K562 (cell line): ENCODE measurements at regions not wholly inside any gene's neighbourhood (a gene's known extent, or its start where the extent isn't known, plus 50 kb on each side); places are given as distances from the start of the nearest gene placed in this dataset.

Experiments
- ATAC-seq: fragments of 200-7000 bp; cut with Tn5 transposase; 3 replicates; pipeline ENCODE4 v1.9.1; 2020; ENCODE audit warnings: moderate library complexity
- BruUV-seq: library from RNA; stranded (reverse); fragments of 400-500 nt; replicated peaks from 2 replicates; lab custom pipeline; 2021; lab: Mats Ljungman, UMichigan
- CTCF ChIA-PET: fragments of 300-600 bp; formaldehyde crosslinking; extraction: SDS; loops from one replicate; lab custom pipeline; 2021; ENCODE audit warnings: low intra/inter-chr PET ratio; lab: Yijun Ruan, JAX
- POLR2A ChIA-PET: fragments of 300-600, 350-650 bp; sonication (Branson Sonifier 250); formaldehyde crosslinking; extraction: SDS; loops from one replicate; lab custom pipeline; 2021; ENCODE audit warnings: antibody characterized with exemption, inconsistent platforms; lab: Yijun Ruan, JAX
- DNase-seq, 4 experiments: peaks; one replicate each; pipeline versions ENCODE4 v3.0.0 to v3.0.0-alpha.2; 2011 to 2018; ENCODE audit warnings: low spot score in 3 of 4, mixed read lengths in 3 of 4; ENCODE audit errors: extremely low read depth in 1 of 4
- FAIRE-seq: peaks from 2 replicates; lab custom pipeline; 2011; peaks lifted over from hg19 to GRCh38; lab: Jason Lieb, UNC
- H2AFZ ChIP-seq: 2 replicates; pipeline ENCODE4 v1.6.0; 2011; ENCODE audit warnings: low read depth, low read length, control low read depth, inconsistent platforms
- H3K27ac ChIP-seq: fragments of 200-600 bp; 3 replicates; pipeline ENCODE4 v1.8.0; 2011; ENCODE audit warnings: low read depth, mild to moderate bottlenecking, control low read depth, inconsistent platforms, low read length, moderate library complexity, mixed read lengths; ENCODE audit errors: extremely low read depth
- H3K27me3 ChIP-seq, 2 experiments: fragments of 300-600 bp in 1 of 2; 2 replicates in 1 of 2; 3 replicates in 1 of 2; pipeline versions ENCODE4 v1.6.0 to v1.8.0; 2011; ENCODE audit warnings: inconsistent platforms in 2 of 2, low read length in 2 of 2, mild to moderate bottlenecking in 1 of 2, mixed read lengths in 1 of 2, moderate library complexity in 1 of 2; ENCODE audit not compliant: control insufficient read depth in 2 of 2, insufficient read depth in 2 of 2
- H3K36me3 ChIP-seq: fragments of 300-600 bp; 3 replicates; pipeline ENCODE4 v1.8.0; 2011; ENCODE audit warnings: mild to moderate bottlenecking, low read length, inconsistent platforms; ENCODE audit not compliant: control insufficient read depth, insufficient read depth
- H3K4me1 ChIP-seq, 2 experiments: fragments of 200-600 bp in 1 of 2; replicated peaks in 1 of 2; 2 replicates in 1 of 2; 3 replicates in 1 of 2; pipeline versions ENCODE4 v1.5.1 to v1.8.0; 2011; ENCODE audit warnings: inconsistent platforms in 2 of 2, low read length in 2 of 2, mild to moderate bottlenecking in 1 of 2, mixed read lengths in 1 of 2, moderate library complexity in 1 of 2; ENCODE audit not compliant: control insufficient read depth in 2 of 2, insufficient read depth in 2 of 2
- H3K4me2 ChIP-seq: 2 replicates; pipeline ENCODE4 v1.6.1; 2011; ENCODE audit warnings: low read length, control low read depth, inconsistent platforms, mixed read lengths; ENCODE audit not compliant: insufficient read depth
- H3K4me3 ChIP-seq: fragments of 200-600 bp; sonication (generic), shearing (Covaris generic); 2 replicates; pipeline ENCODE4 v1.5.1; 2016; ENCODE audit warnings: control low read depth, inconsistent platforms
- H3K79me2 ChIP-seq: fragments of 200-600 bp; 3 replicates; pipeline ENCODE4 v1.8.0; 2011; ENCODE audit warnings: low read length, inconsistent platforms; ENCODE audit not compliant: control insufficient read depth, insufficient read depth
- H3K9ac ChIP-seq, 2 experiments: 2 replicates each; pipeline versions ENCODE4 v1.6.0 to v1.6.1; 2011; ENCODE audit warnings: low read depth in 2 of 2, low read length in 2 of 2, control low read depth in 1 of 2, inconsistent platforms in 1 of 2, mild to moderate bottlenecking in 1 of 2, mixed read lengths in 1 of 2; ENCODE audit not compliant: insufficient read depth in 1 of 2
- H3K9me1 ChIP-seq: one replicate; pipeline ENCODE4 v1.6.0; 2011; ENCODE audit warnings: inconsistent platforms, mild to moderate bottlenecking, low read length, moderate library complexity; ENCODE audit not compliant: control insufficient read depth, insufficient read depth
- H3K9me3 ChIP-seq: replicated peaks from 2 replicates; pipeline ENCODE4 v1.5.1; 2011; ENCODE audit warnings: low read depth, low read length, inconsistent platforms; ENCODE audit not compliant: control insufficient read depth, insufficient read depth
- H4K20me1 ChIP-seq: replicated peaks from 2 replicates; pipeline ENCODE4 v1.6.1; 2011; ENCODE audit warnings: low read length, inconsistent platforms, mixed read lengths; ENCODE audit not compliant: control insufficient read depth, insufficient read depth
- HSF4 ChIP-seq: fragments of 250-450 bp; sonication (Bioruptor Pico); IDR thresholded peaks from 2 replicates; pipeline ENCODE4 v2.1.2; 2022; ENCODE audit warnings: mild to moderate bottlenecking, moderate library complexity, borderline replicate concordance
- MEIS2 ChIP-seq: fragments of 450-650 bp; IDR thresholded peaks from 2 replicates; pipeline ENCODE4 v1.6.1; 2014; ENCODE audit warnings: mild to moderate bottlenecking; ENCODE audit not compliant: partially characterized antibody
- POLR2B ChIP-seq: fragments of 450-650 bp; IDR thresholded peaks from 2 replicates; pipeline ENCODE4 v1.6.1; 2018; ENCODE audit warnings: low read depth; ENCODE audit not compliant: partially characterized antibody
- RB1 ChIP-seq: fragments of 450-650 bp; IDR thresholded peaks from 2 replicates; pipeline ENCODE4 v1.6.1; 2017; ENCODE audit warnings: low read depth, mild to moderate bottlenecking
- RCOR1 ChIP-seq, 2 experiments: IDR thresholded peaks; 2 replicates each; pipeline ENCODE4 v1.6.1; 2012; ENCODE audit warnings: low read depth in 2 of 2, low read length in 2 of 2, borderline replicate concordance in 1 of 2, improper control_type of control experiment in 1 of 2
- SOX6 ChIP-seq: fragments of 450-650 bp; IDR thresholded peaks from 2 replicates; pipeline ENCODE4 v1.6.1; 2014; ENCODE audit warnings: mild to moderate bottlenecking
- ZFP36 ChIP-seq: fragments of 150-350 bp; IDR thresholded peaks from 2 replicates; pipeline ENCODE4 v1.6.1; 2018; ENCODE audit warnings: low read length, low read depth; ENCODE audit not compliant: partially characterized antibody
- ZKSCAN8 ChIP-seq: fragments of 200-800 bp; sonication (Bioruptor generic); IDR thresholded peaks from 2 replicates; pipeline ENCODE4 v1.6.1; 2016; ENCODE audit warnings: missing genetic modification characterization, missing compliant biosample characterization
- ZNF778 ChIP-seq: fragments of 450-650 bp; formaldehyde crosslinking; IDR thresholded peaks from 2 replicates; pipeline ENCODE4 v1.4.0; 2020; ENCODE audit warnings: mild to moderate bottlenecking, moderate library complexity
- ZZZ3 ChIP-seq: fragments of 450-650 bp; IDR thresholded peaks from 2 replicates; pipeline ENCODE4 v1.6.1; 2016; ENCODE audit warnings: antibody characterized with exemption, mild to moderate bottlenecking, moderate library complexity
- WGBS: fragments of 100-300 bp; shearing (Covaris generic); methylation state at CpG from one replicate; pipeline ENCODE4 v1.1.6; 2016; ENCODE audit warnings: low coverage, mixed read lengths; ENCODE audit not compliant: insufficient coverage; ENCODE audit errors: missing lambda C conversion rate; 5-methylcytosine and 5-hydroxymethylcytosine counted together
- in situ Hi-C: fragments of 300-500 bp; cut with MboI; formaldehyde crosslinking; loops from 4 replicates; pipeline ENCODE4 v1.15.0; 2018; ENCODE audit warnings: inconsistent platforms, mixed read lengths
- intact Hi-C: fragments of 100-400 bp; cut with micrococcal nuclease; formaldehyde crosslinking; loops from 2 replicates; pipeline ENCODE4 v1.14.2; 2022
- TF ChIP-seq, protein P1 (sequence below): fragments of 450-650 bp; IDR thresholded peaks from 2 replicates; pipeline ENCODE4 v1.6.1; 2016
- TF ChIP-seq, protein P2 (sequence below): sonication (generic); formaldehyde crosslinking; IDR thresholded peaks from 2 replicates; pipeline ENCODE4 v1.8.0; 2022; ENCODE audit warnings: mild to moderate bottlenecking, missing genetic modification reagents

DNA sequence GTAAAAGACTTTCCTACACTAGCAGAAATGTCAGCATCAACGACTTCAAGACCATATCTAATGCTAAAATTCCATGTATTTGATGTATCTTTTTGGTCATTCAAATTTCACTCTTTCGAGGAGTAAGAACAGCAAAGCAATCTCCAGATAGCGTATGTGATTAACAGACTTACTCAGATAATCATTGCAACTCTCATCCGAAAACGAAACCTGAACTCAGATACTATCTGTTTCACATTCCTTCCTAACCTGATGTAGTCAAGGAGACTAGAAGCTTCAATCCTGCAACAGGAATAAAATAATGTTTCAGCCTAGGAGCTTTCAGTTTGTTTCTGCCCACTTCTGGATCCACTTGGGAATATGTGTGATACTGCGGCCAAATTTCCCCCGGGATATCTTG, 286.3 kb downstream of the NUAK1 start:
- no peak overlapping the region for H3K27ac ChIP-seq
- H3K36me3 ChIP-seq, result no peaks in the 10 kb centered on the region
- H3K9me3 ChIP-seq, result no peaks in the 10 kb centered on the region
- CTCF ChIA-PET, result no interaction called here
- no peak overlapping the region for H3K4me3 ChIP-seq
- no peak overlapping the region for H2AFZ ChIP-seq
- no peak overlapping the region for H3K4me2 ChIP-seq
- BruUV-seq, result no TSS peak
- in situ Hi-C loops (no loop called here), intact Hi-C loops (no loop called here)
- ATAC-seq (no peak), DNase-seq (no peak), FAIRE-seq (no peak)
- H4K20me1 ChIP-seq, result no peaks in the 10 kb centered on the region
- H3K9ac ChIP-seq, result no peak overlapping the region
- TF ChIP-seq, protein P1, sequence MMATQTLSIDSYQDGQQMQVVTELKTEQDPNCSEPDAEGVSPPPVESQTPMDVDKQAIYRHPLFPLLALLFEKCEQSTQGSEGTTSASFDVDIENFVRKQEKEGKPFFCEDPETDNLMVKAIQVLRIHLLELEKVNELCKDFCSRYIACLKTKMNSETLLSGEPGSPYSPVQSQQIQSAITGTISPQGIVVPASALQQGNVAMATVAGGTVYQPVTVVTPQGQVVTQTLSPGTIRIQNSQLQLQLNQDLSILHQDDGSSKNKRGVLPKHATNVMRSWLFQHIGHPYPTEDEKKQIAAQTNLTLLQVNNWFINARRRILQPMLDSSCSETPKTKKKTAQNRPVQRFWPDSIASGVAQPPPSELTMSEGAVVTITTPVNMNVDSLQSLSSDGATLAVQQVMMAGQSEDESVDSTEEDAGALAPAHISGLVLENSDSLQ, result no peak
- no peak for TF ChIP-seq ZFP36
- TF ChIP-seq MEIS2, result no peak
- no peak for TF ChIP-seq ZKSCAN8 (CRISPR knock-in tag)
- H3K79me2 ChIP-seq, result no peaks in the 10 kb centered on the region
- no peaks in the 10 kb centered on the region for H3K27me3 ChIP-seq
- POLR2A ChIA-PET, result no interaction called here
- no peaks in the 10 kb centered on the region; a peak in 1 of 5 replicates for H3K4me1 ChIP-seq
- whole genome bisulfite sequencing, result 31% methylated on average over 7 of the region's 7 CpGs
- H3K9me1 ChIP-seq, result no peaks in the 10 kb centered on the region

DNA sequence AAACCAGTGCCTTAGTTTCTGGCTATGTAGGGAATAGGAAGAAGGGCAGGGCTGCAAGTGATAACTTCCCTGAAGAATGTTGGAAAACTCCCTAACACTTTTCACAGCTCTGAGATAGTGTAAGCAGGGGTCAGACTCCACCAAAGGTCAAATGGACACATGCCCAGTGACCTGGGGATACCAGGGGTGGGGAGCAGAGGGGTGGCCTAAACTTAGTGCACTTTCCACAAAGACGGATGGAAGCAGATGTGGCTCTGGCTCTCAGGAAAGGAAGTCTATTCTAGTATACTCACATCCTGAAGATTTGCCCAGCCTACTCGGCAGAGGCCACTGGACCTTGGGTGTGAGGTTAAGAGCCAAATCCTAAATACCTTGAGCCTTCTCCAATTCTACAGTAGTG, 285.8 kb downstream of the NUAK1 start:
- H3K4me2 ChIP-seq, result no peak overlapping the region
- no TSS peak for BruUV-seq
- WGBS, result 0% methylated on average over 1 of the region's 2 CpGs
- no peaks in the 10 kb centered on the region for H4K20me1 ChIP-seq
- H3K27ac ChIP-seq, result no peak overlapping the region
- H2AFZ ChIP-seq, result no peak overlapping the region
- TF ChIP-seq, protein P2, sequence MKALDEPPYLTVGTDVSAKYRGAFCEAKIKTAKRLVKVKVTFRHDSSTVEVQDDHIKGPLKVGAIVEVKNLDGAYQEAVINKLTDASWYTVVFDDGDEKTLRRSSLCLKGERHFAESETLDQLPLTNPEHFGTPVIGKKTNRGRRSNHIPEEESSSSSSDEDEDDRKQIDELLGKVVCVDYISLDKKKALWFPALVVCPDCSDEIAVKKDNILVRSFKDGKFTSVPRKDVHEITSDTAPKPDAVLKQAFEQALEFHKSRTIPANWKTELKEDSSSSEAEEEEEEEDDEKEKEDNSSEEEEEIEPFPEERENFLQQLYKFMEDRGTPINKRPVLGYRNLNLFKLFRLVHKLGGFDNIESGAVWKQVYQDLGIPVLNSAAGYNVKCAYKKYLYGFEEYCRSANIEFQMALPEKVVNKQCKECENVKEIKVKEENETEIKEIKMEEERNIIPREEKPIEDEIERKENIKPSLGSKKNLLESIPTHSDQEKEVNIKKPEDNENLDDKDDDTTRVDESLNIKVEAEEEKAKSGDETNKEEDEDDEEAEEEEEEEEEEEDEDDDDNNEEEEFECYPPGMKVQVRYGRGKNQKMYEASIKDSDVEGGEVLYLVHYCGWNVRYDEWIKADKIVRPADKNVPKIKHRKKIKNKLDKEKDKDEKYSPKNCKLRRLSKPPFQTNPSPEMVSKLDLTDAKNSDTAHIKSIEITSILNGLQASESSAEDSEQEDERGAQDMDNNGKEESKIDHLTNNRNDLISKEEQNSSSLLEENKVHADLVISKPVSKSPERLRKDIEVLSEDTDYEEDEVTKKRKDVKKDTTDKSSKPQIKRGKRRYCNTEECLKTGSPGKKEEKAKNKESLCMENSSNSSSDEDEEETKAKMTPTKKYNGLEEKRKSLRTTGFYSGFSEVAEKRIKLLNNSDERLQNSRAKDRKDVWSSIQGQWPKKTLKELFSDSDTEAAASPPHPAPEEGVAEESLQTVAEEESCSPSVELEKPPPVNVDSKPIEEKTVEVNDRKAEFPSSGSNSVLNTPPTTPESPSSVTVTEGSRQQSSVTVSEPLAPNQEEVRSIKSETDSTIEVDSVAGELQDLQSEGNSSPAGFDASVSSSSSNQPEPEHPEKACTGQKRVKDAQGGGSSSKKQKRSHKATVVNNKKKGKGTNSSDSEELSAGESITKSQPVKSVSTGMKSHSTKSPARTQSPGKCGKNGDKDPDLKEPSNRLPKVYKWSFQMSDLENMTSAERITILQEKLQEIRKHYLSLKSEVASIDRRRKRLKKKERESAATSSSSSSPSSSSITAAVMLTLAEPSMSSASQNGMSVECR, result no peak
- TF ChIP-seq ZZZ3, result no peak
- no peak for TF ChIP-seq POLR2B
- TF ChIP-seq RB1, result no peak
- no peak for TF ChIP-seq ZNF778 (CRISPR knock-in tag)
- TF ChIP-seq RCOR1 (IDR thresholded peaks at IDR 0.05; ENCODE audit: borderline replicate concordance in 1 of 2, low read depth in 2 of 2, low read length in 2 of 2), result no peak
- no peak for TF ChIP-seq SOX6
- no peak for TF ChIP-seq HSF4 (CRISPR knock-in tag)
- in situ Hi-C loops (no loop called here), intact Hi-C loops (no loop called here)
- DNase-seq (no peak), FAIRE-seq (no peak), ATAC-seq (no peak)
- H3K79me2 ChIP-seq, result no peaks in the 10 kb centered on the region
- no peaks in the 10 kb centered on the region for H3K27me3 ChIP-seq
- no peaks in the 10 kb centered on the region for H3K36me3 ChIP-seq
- H3K9me3 ChIP-seq, result no peaks in the 10 kb centered on the region
- CTCF ChIA-PET, result no interaction called here
- no peak overlapping the region for H3K9ac ChIP-seq
- H3K4me3 ChIP-seq, result no peak overlapping the region
- H3K9me1 ChIP-seq, result no peaks in the 10 kb centered on the region
- no peaks in the 10 kb centered on the region; a peak in 1 of 5 replicates for H3K4me1 ChIP-seq
- POLR2A ChIA-PET, result no interaction called here
